ENCODE measurements at regions not wholly inside any gene's neighbourhood (a gene's known extent, or its start where the extent isn't known, plus 50 kb on each side); places are given as distances from the start of the nearest gene placed in this dataset.

DNA sequence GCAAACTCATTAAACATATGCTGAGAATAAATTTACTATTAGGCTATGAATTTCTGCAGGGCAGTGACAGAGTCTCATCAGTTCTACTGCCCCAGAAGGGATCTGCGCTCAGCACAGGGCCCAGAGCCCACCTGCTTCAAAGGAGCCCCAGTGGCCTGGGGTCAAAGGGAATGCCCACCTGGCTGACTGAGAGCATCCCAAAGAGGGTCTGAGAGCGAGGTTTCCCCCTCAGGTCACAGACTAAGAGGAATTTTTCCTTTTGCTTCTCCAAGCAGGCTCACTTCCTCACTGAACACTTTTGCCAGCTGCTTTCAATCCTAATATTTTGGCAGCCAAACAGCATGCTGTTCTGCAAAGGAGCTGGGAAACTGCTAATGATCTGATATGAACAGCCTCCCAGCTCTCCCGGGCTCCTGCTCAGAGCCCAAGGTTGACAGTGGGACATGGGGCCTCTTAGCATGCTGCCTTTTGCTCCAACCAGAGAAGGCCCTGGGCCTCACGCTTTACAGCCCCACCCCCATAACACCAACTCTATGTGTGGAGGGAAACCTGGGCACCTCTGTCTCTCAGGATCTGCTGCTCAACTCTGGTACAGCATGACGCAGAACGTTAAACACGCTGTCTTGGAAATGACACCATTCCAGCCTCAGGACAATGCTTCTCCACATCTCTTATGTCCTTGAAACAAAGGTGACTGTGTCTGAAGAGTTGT is 70.7 kb upstream of the SYT6 start:
- TF ChIP-seq, protein P1, sequence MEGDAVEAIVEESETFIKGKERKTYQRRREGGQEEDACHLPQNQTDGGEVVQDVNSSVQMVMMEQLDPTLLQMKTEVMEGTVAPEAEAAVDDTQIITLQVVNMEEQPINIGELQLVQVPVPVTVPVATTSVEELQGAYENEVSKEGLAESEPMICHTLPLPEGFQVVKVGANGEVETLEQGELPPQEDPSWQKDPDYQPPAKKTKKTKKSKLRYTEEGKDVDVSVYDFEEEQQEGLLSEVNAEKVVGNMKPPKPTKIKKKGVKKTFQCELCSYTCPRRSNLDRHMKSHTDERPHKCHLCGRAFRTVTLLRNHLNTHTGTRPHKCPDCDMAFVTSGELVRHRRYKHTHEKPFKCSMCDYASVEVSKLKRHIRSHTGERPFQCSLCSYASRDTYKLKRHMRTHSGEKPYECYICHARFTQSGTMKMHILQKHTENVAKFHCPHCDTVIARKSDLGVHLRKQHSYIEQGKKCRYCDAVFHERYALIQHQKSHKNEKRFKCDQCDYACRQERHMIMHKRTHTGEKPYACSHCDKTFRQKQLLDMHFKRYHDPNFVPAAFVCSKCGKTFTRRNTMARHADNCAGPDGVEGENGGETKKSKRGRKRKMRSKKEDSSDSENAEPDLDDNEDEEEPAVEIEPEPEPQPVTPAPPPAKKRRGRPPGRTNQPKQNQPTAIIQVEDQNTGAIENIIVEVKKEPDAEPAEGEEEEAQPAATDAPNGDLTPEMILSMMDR (conservative IDR thresholded peaks at IDR 0.05; ENCODE audit: low read depth, low read length): no peak
- TF ChIP-seq EZH2phosphoT487 (IDR thresholded peaks at IDR 0.05; ENCODE audit: borderline replicate concordance, low read length): no peak
- no peak for TF ChIP-seq EZH2 (IDR thresholded peaks at IDR 0.05; ENCODE audit: low read length, unreplicated experiment)
